HG03175 (cell line): ENCODE measurements at regions not wholly inside any gene's neighbourhood (a gene's known extent, or its start where the extent isn't known, plus 50 kb on each side); places are given as distances from the start of the nearest gene placed in this dataset.
"Not testable (repeated sequence)": the region's sequence is repeated elsewhere in the genome, so short reads cannot be mapped to it uniquely, and the experiment has no call there.

Experiments used
- ATAC-seq: cut with Tn5 transposase; IDR thresholded peaks from one replicate; pipeline ENCODE4 v1.9.1; 2021; ENCODE audit warnings: mild to moderate bottlenecking, moderate library complexity; ENCODE audit not compliant: unreplicated experiment

GRCh38 chr2:23021311-23022120, 363.5 kb upstream of the KLHL29 start:
- ATAC-seq, result no peak

GRCh38 chr2:23023722-23024121, 361.3 kb upstream of the KLHL29 start:
- ATAC-seq, result no peak

DNA sequence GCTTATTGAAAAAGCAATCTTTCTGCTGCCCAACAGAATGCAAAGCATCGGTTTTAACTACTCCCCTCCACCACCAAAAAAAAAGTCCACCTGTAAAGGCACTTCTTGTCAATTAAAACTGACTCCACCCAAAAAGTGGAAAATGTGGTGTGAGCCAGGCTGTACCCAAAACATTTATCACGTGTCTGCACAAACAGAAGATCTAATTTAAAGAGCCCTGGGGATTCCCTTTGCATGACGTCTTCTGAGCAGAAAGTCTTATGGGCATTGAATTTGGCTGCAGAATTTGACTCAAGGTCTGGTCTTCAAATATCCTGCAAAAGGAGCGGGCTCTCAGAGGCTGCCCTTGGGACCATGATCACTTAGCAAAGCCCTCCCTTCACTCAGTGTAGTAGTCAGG, 358.3 kb upstream of the KLHL29 start:
- no peak for ATAC-seq

DNA sequence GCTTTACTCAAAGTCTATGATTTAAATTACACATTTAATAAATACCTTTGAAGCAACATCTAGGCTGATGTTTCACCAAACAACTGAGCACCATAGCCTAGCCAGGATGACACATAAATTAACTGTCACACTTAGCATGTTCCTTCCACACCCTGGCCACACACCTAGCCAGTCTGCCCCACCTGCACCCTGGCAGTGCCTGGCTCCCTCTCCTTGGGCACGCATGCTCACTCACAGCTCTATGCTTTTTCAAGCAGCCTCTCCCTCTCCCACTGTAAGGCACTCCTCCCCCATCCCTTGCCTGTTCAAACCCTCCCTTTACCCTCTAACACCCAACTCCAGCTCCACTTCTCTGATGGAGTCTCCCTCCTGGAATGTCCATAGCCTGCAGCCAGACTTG, 357.6 kb upstream of the KLHL29 start:
- no peak for ATAC-seq

- no peak for ATAC-seq
Measured at GRCh38 chr2:23028106-23028505, 356.9 kb upstream of the KLHL29 start.

GRCh38 chr2:23029111-23029510, 355.9 kb upstream of the KLHL29 start:
- no peak for ATAC-seq

DNA sequence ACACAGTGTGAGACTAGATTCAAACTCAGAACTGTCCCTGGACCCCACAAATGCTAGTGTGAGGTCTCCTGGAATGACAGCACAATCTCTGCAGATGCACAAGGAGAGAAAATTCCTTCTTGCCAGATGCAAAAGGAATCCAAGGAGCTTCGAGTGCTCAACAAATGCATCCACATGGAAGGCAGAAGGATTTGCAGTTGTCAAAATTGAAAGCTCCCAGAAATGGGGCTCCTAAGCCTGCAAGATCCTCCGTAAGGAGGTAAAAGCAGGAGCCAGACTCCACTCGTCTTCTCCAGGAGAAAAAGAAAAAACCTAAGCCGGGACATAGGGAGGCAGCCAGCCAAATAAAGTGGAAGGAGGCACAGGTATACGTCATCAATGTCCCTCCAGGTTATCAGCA, 355.0 kb upstream of the KLHL29 start:
- no peak for ATAC-seq

DNA sequence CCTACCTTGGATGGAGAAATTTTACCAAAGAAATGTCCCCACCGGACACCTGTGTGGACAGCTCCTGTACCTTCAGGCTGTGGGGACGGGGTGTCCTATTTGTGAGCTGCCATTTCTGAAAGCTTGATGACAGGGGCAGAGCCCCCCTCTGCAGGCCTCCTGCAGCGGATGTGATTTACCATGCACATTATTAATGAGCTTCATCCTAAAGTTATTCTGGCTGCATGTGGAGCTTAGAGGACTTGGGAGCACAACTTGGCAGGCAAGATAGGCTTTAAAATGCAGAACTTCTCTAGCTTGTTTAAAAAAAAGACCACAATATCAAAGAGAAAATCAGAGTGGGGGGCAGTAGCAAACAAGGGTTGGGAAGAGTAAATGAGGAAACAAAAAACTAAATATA, 350.0 kb upstream of the KLHL29 start:
- ATAC-seq, result no peak

GRCh38 chr2:23036629-23037028, 348.4 kb upstream of the KLHL29 start:
- ATAC-seq, result no peak

- no peak for ATAC-seq
Measured at GRCh38 chr2:23037596-23037995, 347.4 kb upstream of the KLHL29 start.

GRCh38 chr2:23041443-23041842, 343.5 kb upstream of the KLHL29 start:
- no peak for ATAC-seq

- ATAC-seq, result no peak
Measured at GRCh38 chr2:23042216-23042906, 342.6 kb upstream of the KLHL29 start.

- ATAC-seq, result no peak
Measured at GRCh38 chr2:23050388-23050787, 334.6 kb upstream of the KLHL29 start.

GRCh38 chr2:23053601-23054000, 331.4 kb upstream of the KLHL29 start:
- no peak for ATAC-seq

DNA sequence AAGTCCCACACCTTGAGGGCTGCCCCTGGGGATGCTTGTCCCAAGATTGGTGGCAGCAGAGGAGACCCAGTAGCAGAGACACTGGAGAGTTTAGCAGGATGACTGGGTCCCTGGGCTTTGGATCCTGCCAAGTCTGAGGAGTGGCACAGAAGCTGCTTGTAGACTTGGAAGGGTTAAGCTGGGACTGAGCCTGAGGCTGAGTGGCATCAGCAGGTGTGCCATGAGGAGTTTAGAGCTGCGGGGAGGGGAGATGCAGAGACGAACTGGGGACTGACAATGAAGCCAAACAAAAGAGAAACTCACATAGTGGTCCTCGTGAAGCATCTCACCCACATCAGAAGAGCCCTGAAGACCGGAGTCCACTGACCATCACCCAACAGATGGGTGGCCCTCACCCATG, 329.7 kb upstream of the KLHL29 start:
- no peak for ATAC-seq

DNA sequence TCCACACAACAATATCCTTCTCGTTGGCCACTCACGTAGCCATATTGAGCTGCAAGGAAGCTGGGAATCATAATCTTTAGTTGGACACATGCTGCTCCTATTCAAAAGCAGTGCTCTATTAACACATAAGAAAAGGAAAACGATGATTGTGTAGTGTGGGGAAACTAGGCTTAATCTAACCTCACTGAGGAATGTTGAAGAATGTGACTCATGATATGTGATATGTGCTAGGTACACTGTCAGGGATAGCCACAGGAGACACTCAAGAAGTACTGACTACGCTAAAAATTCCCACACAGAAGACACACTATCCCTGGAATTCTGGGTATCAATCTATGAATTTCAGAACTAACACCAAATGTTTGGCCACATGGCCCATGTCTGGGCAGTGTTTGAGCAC, 328.1 kb upstream of the KLHL29 start:
- ATAC-seq, result not testable (repeated sequence)

DNA sequence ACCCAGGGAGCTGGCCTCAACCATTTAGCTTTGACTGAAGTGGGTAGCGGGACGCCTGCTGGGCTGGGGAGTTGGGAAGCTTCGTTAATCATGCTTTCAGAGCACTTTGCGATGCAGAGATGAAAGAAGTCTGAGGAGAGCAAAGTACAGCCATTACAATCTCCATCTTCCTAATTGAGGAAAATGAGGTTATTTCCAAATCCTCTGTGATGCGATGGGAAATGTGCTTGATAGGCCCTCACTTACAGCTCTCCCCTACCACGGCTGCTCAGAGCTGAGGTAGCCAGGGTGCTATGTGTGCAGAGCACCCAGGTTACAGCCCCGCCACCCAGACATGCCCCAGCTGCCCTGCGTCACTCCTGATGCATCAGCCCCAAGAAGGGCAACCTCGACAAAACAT, 326.5 kb upstream of the KLHL29 start:
- no peak for ATAC-seq

DNA sequence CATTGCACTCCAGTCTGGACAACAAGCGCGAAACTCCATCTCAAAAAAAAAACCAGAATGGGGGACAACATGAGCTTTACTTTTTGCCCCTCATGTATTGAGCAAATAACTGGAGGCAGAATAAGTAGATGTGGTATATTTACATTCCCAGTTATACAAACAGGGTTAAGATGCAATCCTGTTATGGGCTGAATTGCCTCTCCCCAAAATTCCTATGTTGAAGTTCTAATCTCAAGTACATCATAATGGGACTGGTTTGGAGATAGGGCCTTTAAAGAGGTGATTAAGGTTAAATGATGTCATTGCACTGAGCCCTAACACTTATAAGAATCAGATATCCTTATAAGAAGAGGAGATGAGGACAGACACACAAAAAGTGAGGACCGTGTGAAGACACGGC, 319.8 kb upstream of the KLHL29 start:
- no peak for ATAC-seq

- no peak for ATAC-seq
Measured at GRCh38 chr2:23065936-23066335, 319.0 kb upstream of the KLHL29 start.

DNA sequence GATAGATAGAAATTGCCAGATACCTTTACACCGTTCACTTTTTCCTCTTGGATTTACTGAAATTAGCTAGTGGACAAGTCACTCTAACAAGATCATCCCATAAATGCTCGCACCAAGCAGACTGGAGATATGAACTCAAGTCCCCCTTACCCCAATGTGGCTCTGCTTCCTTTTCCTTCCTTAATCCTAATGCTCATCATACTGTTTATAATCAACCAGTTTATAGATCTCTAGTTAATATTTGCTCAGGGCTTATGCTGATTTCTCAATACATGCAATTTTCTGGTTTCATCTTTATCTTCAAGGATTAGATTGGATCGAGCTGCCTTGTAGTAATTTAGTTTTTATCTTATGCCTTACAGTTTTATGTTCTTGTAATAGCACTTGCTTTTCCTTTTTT, 318.3 kb upstream of the KLHL29 start:
- ATAC-seq, result no peak

GRCh38 chr2:23069156-23069555, 315.8 kb upstream of the KLHL29 start:
- no peak for ATAC-seq

DNA sequence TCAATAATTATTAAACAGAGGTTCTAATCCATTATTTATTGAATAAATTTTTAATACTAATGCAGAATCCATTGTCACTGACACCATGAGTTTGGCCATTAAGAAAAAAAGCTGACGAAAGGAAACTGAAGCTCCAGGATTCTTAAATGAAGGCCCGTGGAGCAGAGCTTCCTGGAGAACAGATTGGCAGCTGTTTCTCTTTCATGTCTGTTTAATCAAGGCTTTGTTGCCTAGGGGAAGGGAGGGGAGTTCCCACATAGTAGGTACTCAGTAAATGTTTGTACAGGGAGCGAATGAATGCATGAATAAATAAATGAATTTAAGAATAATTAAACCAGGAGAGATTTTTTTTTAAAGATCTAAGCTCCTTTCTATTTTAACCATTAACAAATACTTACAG, 315.1 kb upstream of the KLHL29 start:
- no peak for ATAC-seq

DNA sequence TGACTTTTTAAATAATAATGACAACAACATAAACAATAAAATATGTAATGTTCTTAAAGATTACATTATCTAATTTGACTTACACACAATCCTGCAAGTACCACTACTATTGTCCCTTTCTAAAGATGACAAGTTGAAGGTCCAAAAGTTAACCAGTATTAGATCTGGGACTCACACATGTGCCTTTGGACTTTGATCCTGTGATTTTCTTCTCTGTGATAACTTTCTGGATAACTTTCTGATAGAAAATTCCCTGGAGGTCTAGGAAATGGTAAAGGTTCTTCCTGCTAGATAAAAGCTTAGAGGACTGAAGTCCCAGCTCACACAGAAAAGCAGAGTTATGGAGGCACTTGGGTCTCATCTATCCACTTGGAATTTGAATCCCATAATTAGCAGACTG, 311.9 kb upstream of the KLHL29 start:
- no peak for ATAC-seq
